Gastrocnemius medialis (tissue), 4 donors: ENCODE measurements at regions not wholly inside any gene's neighbourhood (a gene's known extent, or its start where the extent isn't known, plus 50 kb on each side); places are given as distances from the start of the nearest gene placed in this dataset.

Source experiments
- CTCF ChIP-seq, 5 experiments: fragments of 450-650 bp in 3 of 5; fragments of 200-600 bp in 2 of 5; sonication (generic) in 2 of 5; IDR thresholded peaks in 4 of 5; conservative IDR thresholded peaks in 1 of 5; 1 replicate in 4 of 5; 2 replicates in 1 of 5; pipeline ENCODE4 v1.5.1; 2016 to 2019; ENCODE audit warnings: antibody characterized with exemption in 5 of 5, mild to moderate bottlenecking in 3 of 5, moderate library complexity in 3 of 5
- POLR2A ChIP-seq, 2 donors: fragments of 450-650 bp; IDR thresholded peaks; one replicate each; pipeline ENCODE4 v1.6.1; 2017; ENCODE audit warnings: antibody characterized with exemption in 2 of 2, mild to moderate bottlenecking in 2 of 2, moderate library complexity in 2 of 2

- TF ChIP-seq CTCF (IDR thresholded peaks at IDR 0.05 in 4 of 5, conservative IDR thresholded peaks at IDR 0.05 in 1 of 5) (no peak), POLR2A (IDR thresholded peaks at IDR 0.05) (no peak)
These were observed 276.0 kb upstream of the MPDZ start for GRCh38 chr9:13555516-13555915.
